Type B pancreatic cell (in vitro differentiated cells): ENCODE measurements at regions not wholly inside any gene's neighbourhood (a gene's known extent, or its start where the extent isn't known, plus 50 kb on each side); places are given as distances from the start of the nearest gene placed in this dataset.
A peak's percentile ranks its signal among the peaks of the same experiment; 100 is the strongest.

Source experiments
- DNase-seq: peaks from one replicate; pipeline ENCODE4 v3.0.0; 2021; ENCODE audit warnings: mixed read lengths; ENCODE audit not compliant: unreplicated experiment; ENCODE audit errors: extremely low spot score
- H3K27ac Mint-ChIP-seq: 2 replicates; pipeline ENCODE4 v1.8.0; 2021; ENCODE audit warnings: mild to moderate bottlenecking, mixed read lengths
- H3K27me3 Mint-ChIP-seq: 2 replicates; pipeline ENCODE4 v1.8.0; 2021; ENCODE audit warnings: mixed read lengths
- H3K36me3 Mint-ChIP-seq: 2 replicates; pipeline ENCODE4 v1.8.0; 2021; ENCODE audit warnings: mixed read lengths
- H3K4me1 Mint-ChIP-seq: one replicate; pipeline ENCODE4 v1.8.0; 2021; ENCODE audit warnings: mixed read lengths; ENCODE audit not compliant: unreplicated experiment
- H3K4me3 Mint-ChIP-seq: 2 replicates; pipeline ENCODE4 v1.8.0; 2021; ENCODE audit warnings: mild to moderate bottlenecking, mixed read lengths
- H3K9me3 Mint-ChIP-seq: 2 replicates; pipeline ENCODE4 v1.8.0; 2021; ENCODE audit warnings: mixed read lengths
- CTCF ChIP-seq: fragments of 200-600 bp; sonication (generic); conservative IDR thresholded peaks from 2 replicates; pipeline ENCODE4 v1.5.0; 2021; ENCODE audit warnings: antibody characterized with exemption, mild to moderate bottlenecking

- TF ChIP-seq CTCF = no peak
- peaks cover 7% of the 10 kb centered on the region for H3K9me3 Mint-ChIP-seq
- DNase-seq = no peak
- H3K27me3 Mint-ChIP-seq = peaks cover 3% of the 10 kb centered on the region
- peaks cover 7% of the 10 kb centered on the region for H3K4me1 Mint-ChIP-seq
- no peak overlapping the region for H3K4me3 Mint-ChIP-seq
- no peaks in the 10 kb centered on the region for H3K36me3 Mint-ChIP-seq
- H3K27ac Mint-ChIP-seq = no peak overlapping the region
Measured at GRCh38 chr13:106036870-106037269, 498.6 kb downstream of the EFNB2 start.

- H3K4me1 Mint-ChIP-seq = peaks cover 10% of the 10 kb centered on the region
Measured at GRCh38 chr13:106034201-106034600, 501.3 kb downstream of the EFNB2 start.

GRCh38 chr13:106033659-106034058, 501.8 kb downstream of the EFNB2 start:
- H3K27me3 Mint-ChIP-seq = peaks cover 3% of the 10 kb centered on the region
- no peaks in the 10 kb centered on the region for H3K36me3 Mint-ChIP-seq
- peaks cover 7% of the 10 kb centered on the region for H3K9me3 Mint-ChIP-seq
- H3K4me3 Mint-ChIP-seq = no peak overlapping the region
- no peak overlapping the region for H3K27ac Mint-ChIP-seq
- DNase-seq = no peak
- TF ChIP-seq CTCF = peak; percentile 66
- H3K4me1 Mint-ChIP-seq = peaks cover 10% of the 10 kb centered on the region

More at GRCh38 chr13:106034201-106034600, 501.3 kb downstream of the EFNB2 start:
- Mint-ChIP-seq H3K27ac (no peak overlapping the region), H3K27me3 (peaks cover 3% of the 10 kb centered on the region), H3K9me3 (peaks cover 7% of the 10 kb centered on the region), H3K36me3 (no peaks in the 10 kb centered on the region), H3K4me3 (no peak overlapping the region)
- TF ChIP-seq CTCF = no peak
- no peak for DNase-seq

GRCh38 chr13:106032441-106032840, 503.0 kb downstream of the EFNB2 start:
- peaks cover 10% of the 10 kb centered on the region for H3K4me1 Mint-ChIP-seq
- peaks cover 3% of the 10 kb centered on the region for H3K9me3 Mint-ChIP-seq
- peaks cover 3% of the 10 kb centered on the region for H3K27me3 Mint-ChIP-seq
- H3K27ac Mint-ChIP-seq = no peak overlapping the region
- DNase-seq = no peak
- H3K36me3 Mint-ChIP-seq = no peaks in the 10 kb centered on the region
- no peak for TF ChIP-seq CTCF
- no peak overlapping the region for H3K4me3 Mint-ChIP-seq

- Mint-ChIP-seq H3K4me3 (no peak overlapping the region), H3K27me3 (no peaks in the 10 kb centered on the region), H3K9me3 (no peaks in the 10 kb centered on the region), H3K27ac (no peak overlapping the region), H3K36me3 (no peaks in the 10 kb centered on the region), H3K4me1 (peaks cover 10% of the 10 kb centered on the region)
- no peak for TF ChIP-seq CTCF
- DNase-seq = no peak
Measured at GRCh38 chr13:106029676-106030290, 505.7 kb downstream of the EFNB2 start.
